HCT116 (cell line): ENCODE measurements at regions not wholly inside any gene's neighbourhood (a gene's known extent, or its start where the extent isn't known, plus 50 kb on each side); places are given as distances from the start of the nearest gene placed in this dataset.

ENCODE experiments used
- ATAC-seq: fragments of 200-7000 bp; cut with Tn5 transposase; 2 replicates; pipeline ENCODE4 v1.9.1; 2020; ENCODE audit warnings: mild to moderate bottlenecking, moderate library complexity
- BruUV-seq: library from RNA; stranded (reverse); fragments of 400-500 nt; replicated peaks from 2 replicates; lab custom pipeline; 2021; lab: Mats Ljungman, UMichigan
- CTCF ChIA-PET: fragments of 300-600 bp; sonication (Branson Sonifier 250); formaldehyde crosslinking; loops from one replicate; lab custom pipeline; 2021; ENCODE audit warnings: antibody characterized with exemption; lab: Charles Lee
- POLR2A ChIA-PET: fragments of 300-600, 350-600 bp; sonication (Branson Sonifier 250); formaldehyde crosslinking; loops from one replicate; lab custom pipeline; 2021; ENCODE audit warnings: antibody characterized with exemption; lab: Charles Lee
- RAD21 ChIA-PET, 2 experiments: fragments of 300-600 bp; sonication (Branson Sonifier 250); formaldehyde crosslinking; loops; one replicate each; lab custom pipeline; 2023; ENCODE audit warnings: low total read pairs in 2 of 2; ENCODE audit not compliant: uncharacterized antibody in 2 of 2, unreplicated experiment in 2 of 2, low non-redundant PET in 1 of 2; lab: Charles Lee
- DNase-seq: peaks from one replicate; pipeline ENCODE4 v3.0.0-alpha.2; 2010; ENCODE audit warnings: low read depth, low spot score
- H2AFZ ChIP-seq: fragments of 200-600 bp; shearing (Covaris generic), sonication (generic); 2 replicates; pipeline ENCODE4 v1.6.1; 2017; ENCODE audit warnings: low read depth, mixed run types, mixed read lengths, antibody characterized with exemption, low read length; ENCODE audit not compliant: poor library complexity, severe bottlenecking
- H3K27ac ChIP-seq: 2 replicates; pipeline ENCODE4 v1.5.1; 2012; ENCODE audit warnings: low read depth, low read length
- H3K27me3 ChIP-seq: fragments of 200-600 bp; sonication (generic); 2 replicates; pipeline ENCODE4 v1.6.1; 2016; ENCODE audit warnings: mixed run types, low read length, mixed read lengths; ENCODE audit not compliant: insufficient read depth
- H3K36me3 ChIP-seq, 2 experiments: fragments of 200-500 bp in 1 of 2; fragments of 200-600 bp in 1 of 2; sonication (Bioruptor generic) in 1 of 2; sonication (generic) in 1 of 2; 2 replicates each; pipeline versions ENCODE4 v1.5.1 to v1.6.1; 2014 to 2016; ENCODE audit warnings: low read length in 2 of 2, inconsistent platforms in 1 of 2, mixed read lengths in 1 of 2, mixed run types in 1 of 2; ENCODE audit not compliant: insufficient read depth in 2 of 2, control insufficient read depth in 1 of 2
- H3K4me1 ChIP-seq, 2 experiments: fragments of 200-600 bp in 1 of 2; sonication (generic) in 1 of 2; 2 replicates each; pipeline versions ENCODE4 v1.5.1 to v1.6.1; 2012 to 2017; ENCODE audit warnings: low read length in 2 of 2, inconsistent platforms in 1 of 2, mild to moderate bottlenecking in 1 of 2, mixed read lengths in 1 of 2, mixed run types in 1 of 2, moderate library complexity in 1 of 2; ENCODE audit not compliant: insufficient read depth in 2 of 2, control insufficient read depth in 1 of 2
- H3K4me2 ChIP-seq: fragments of 200-600 bp; sonication (generic); 2 replicates; pipeline ENCODE4 v1.6.1; 2017; ENCODE audit warnings: mixed run types, low read length, mixed read lengths
- H3K4me3 ChIP-seq, 2 experiments: fragments of 200-600 bp in 1 of 2; sonication (generic) in 1 of 2; replicated peaks in 1 of 2; 2 replicates each; pipeline ENCODE4 v1.5.1; 2011 to 2016; ENCODE audit warnings: low read length in 2 of 2, control low read depth in 1 of 2, low read depth in 1 of 2, mild to moderate bottlenecking in 1 of 2, mixed read lengths in 1 of 2, mixed run types in 1 of 2
- H3K79me2 ChIP-seq: fragments of 200-600 bp; sonication (generic); 2 replicates; pipeline ENCODE4 v1.6.1; 2017; ENCODE audit warnings: mild to moderate bottlenecking, mixed run types, low read length, moderate library complexity, mixed read lengths; ENCODE audit not compliant: insufficient read depth
- H3K9ac ChIP-seq: fragments of 200-600 bp; sonication (generic); 2 replicates; pipeline ENCODE4 v1.6.1; 2016; ENCODE audit warnings: low read length, mixed read lengths
- H3K9me2 ChIP-seq: fragments of 200-600 bp; sonication (generic), shearing (Covaris generic); 2 replicates; pipeline ENCODE4 v1.6.1; 2017; ENCODE audit warnings: mixed run types, mild to moderate bottlenecking, moderate library complexity; ENCODE audit not compliant: insufficient read depth
- H3K9me3 ChIP-seq, 2 experiments: fragments of 200-500 bp in 1 of 2; fragments of 200-600 bp in 1 of 2; sonication (Bioruptor generic) in 1 of 2; sonication (generic) in 1 of 2; 2 replicates each; pipeline ENCODE4 v1.6.1; 2014 to 2017; ENCODE audit warnings: low read length in 2 of 2, mixed read lengths in 2 of 2, inconsistent platforms in 1 of 2, low read depth in 1 of 2, mild to moderate bottlenecking in 1 of 2, mixed run types in 1 of 2, moderate library complexity in 1 of 2; ENCODE audit not compliant: control insufficient read depth in 1 of 2, insufficient read depth in 1 of 2
- H4K20me1 ChIP-seq: fragments of 200-600 bp; sonication (generic), shearing (Covaris generic); 2 replicates; pipeline ENCODE4 v1.6.1; 2017; ENCODE audit warnings: mixed run types, mild to moderate bottlenecking, moderate library complexity; ENCODE audit not compliant: insufficient read depth
- ATF3 ChIP-seq: IDR thresholded peaks from 2 replicates; pipeline ENCODE4 v1.6.1; 2012
- CEBPB ChIP-seq: IDR thresholded peaks from 2 replicates; pipeline ENCODE4 v1.6.1; 2012; ENCODE audit warnings: low read depth
- EGR1 ChIP-seq: IDR thresholded peaks from 2 replicates; pipeline ENCODE4 v1.6.1; 2012; ENCODE audit warnings: low read depth
- ELF1 ChIP-seq: IDR thresholded peaks from 2 replicates; pipeline ENCODE4 v1.6.1; 2012; ENCODE audit warnings: low read depth, borderline replicate concordance
- EZH2 ChIP-seq: fragments of 200-600 bp; sonication (generic); IDR thresholded peaks from 2 replicates; pipeline ENCODE4 v1.6.1; 2017; ENCODE audit warnings: antibody characterized with exemption, mixed run types
- JUND ChIP-seq: IDR thresholded peaks from 2 replicates; pipeline ENCODE4 v1.6.1; 2012
- MAX ChIP-seq: IDR thresholded peaks from 2 replicates; pipeline ENCODE4 v1.6.1; 2012
- POLR2AphosphoS5 ChIP-seq: IDR thresholded peaks from 2 replicates; pipeline ENCODE4 v1.6.1; 2011; ENCODE audit warnings: mild to moderate bottlenecking, low read depth, low read length, moderate library complexity
- RAD21 ChIP-seq: IDR thresholded peaks from 2 replicates; pipeline ENCODE4 v1.6.1; 2012; ENCODE audit warnings: low read depth, mild to moderate bottlenecking
- SP1 ChIP-seq: IDR thresholded peaks from 2 replicates; pipeline ENCODE4 v1.6.1; 2012; ENCODE audit warnings: low read depth
- SRF ChIP-seq: IDR thresholded peaks from 2 replicates; pipeline ENCODE4 v1.6.1; 2012; ENCODE audit warnings: low read depth
- TCF7L2 ChIP-seq: IDR thresholded peaks from 2 replicates; pipeline ENCODE4 v1.7.0; 2011; ENCODE audit warnings: borderline replicate concordance, inconsistent platforms; ENCODE audit not compliant: insufficient read depth, insufficient read length; ENCODE audit errors: extremely low read depth
- YY1 ChIP-seq: IDR thresholded peaks from 2 replicates; pipeline ENCODE4 v1.6.1; 2011; ENCODE audit warnings: low read length, low read depth, moderate library complexity, mild to moderate bottlenecking; ENCODE audit not compliant: insufficient replicate concordance; ENCODE audit errors: extremely low read depth
- ZBTB33 ChIP-seq: IDR thresholded peaks from 2 replicates; pipeline ENCODE4 v1.6.1; 2011; ENCODE audit warnings: mild to moderate bottlenecking, low read length, moderate library complexity; ENCODE audit not compliant: insufficient replicate concordance; ENCODE audit errors: extremely low read depth
- ZNF274 ChIP-seq: fragments of 200-500 bp; sonication (Bioruptor generic); IDR thresholded peaks from 2 replicates; pipeline ENCODE4 v1.6.1; 2014; ENCODE audit warnings: mild to moderate bottlenecking, low read depth, low read length, inconsistent platforms
- intact Hi-C: fragments of 100-400 bp; cut with micrococcal nuclease; formaldehyde crosslinking; loops from 2 replicates; pipeline ENCODE4 v1.10.0; 2022

GRCh38 chr12:113551563-113551962, 79.9 kb upstream of the LHX5 start:
- DNase-seq: no peak
- POLR2A ChIA-PET: no interaction called here
- Histone ChIP-seq H2AFZ (no peak overlapping the region), H3K9me3 (peaks cover 0 to 9% of the 10 kb centered on the region in 2 experiments; a peak in 1 of 4 replicates), H3K4me2 (no peak overlapping the region), H3K4me1 (peaks cover 0 to 8% of the 10 kb centered on the region in 2 experiments; a peak in 2 of 4 replicates), H3K4me3 (no peak overlapping the region), H3K9ac (no peak overlapping the region), H3K79me2 (no peaks in the 10 kb centered on the region), H3K36me3 (no peaks in the 10 kb centered on the region), H3K9me2 (no peaks in the 10 kb centered on the region), H4K20me1 (no peaks in the 10 kb centered on the region), H3K27ac (no peak overlapping the region), H3K27me3 (peaks cover 15% of the 10 kb centered on the region)
- RAD21 ChIA-PET: no interaction called here
- no TSS peak for BruUV-seq
- no peak for ATAC-seq
- TF ChIP-seq EGR1: no peak
- no peak for TF ChIP-seq SP1
- no peak for TF ChIP-seq ZNF274
- no peak for TF ChIP-seq TCF7L2
- no peak for TF ChIP-seq SRF
- no peak for TF ChIP-seq ZBTB33
- no peak for TF ChIP-seq EZH2
- TF ChIP-seq YY1: no peak
- no peak for TF ChIP-seq ATF3
- TF ChIP-seq RAD21: no peak
- no peak for TF ChIP-seq MAX
- TF ChIP-seq ELF1: no peak
- TF ChIP-seq JUND: no peak
- TF ChIP-seq CEBPB: no peak
- TF ChIP-seq POLR2AphosphoS5: no peak
- CTCF ChIA-PET: no interaction called here
- intact Hi-C loops: no loop called here
